Stimulated activated memory B cell treated with anti-CD40 and anti-IgM and Interleukin-4, amounts not matched to agents 10 μg/mL and 1 μg/mL and 100 μg/mL, for 72 hours (primary cell): ENCODE measurements at regions not wholly inside any gene's neighbourhood (a gene's known extent, or its start where the extent isn't known, plus 50 kb on each side); places are given as distances from the start of the nearest gene placed in this dataset.
A peak's percentile ranks its signal among the peaks of the same experiment; 100 is the strongest.

Experiments
- ATAC-seq: fragments of 150-1000 bp; cut with Tn5 transposase; 2 replicates; pipeline ENCODE4 v1.10.0; 2021
- H3K27ac Mint-ChIP-seq: one replicate; pipeline ENCODE4 v1.8.0; 2022; ENCODE audit warnings: mild to moderate bottlenecking, mixed read lengths
- H3K27me3 Mint-ChIP-seq: one replicate; pipeline ENCODE4 v1.8.0; 2022; ENCODE audit warnings: mixed read lengths
- H3K36me3 Mint-ChIP-seq: one replicate; pipeline ENCODE4 v1.8.0; 2022; ENCODE audit warnings: mixed read lengths
- H3K4me1 Mint-ChIP-seq: one replicate; pipeline ENCODE4 v1.8.0; 2022; ENCODE audit warnings: mixed read lengths
- H3K4me3 Mint-ChIP-seq: one replicate; pipeline ENCODE4 v1.8.0; 2022; ENCODE audit warnings: mild to moderate bottlenecking, moderate library complexity, mixed read lengths
- H3K9me3 Mint-ChIP-seq: one replicate; pipeline ENCODE4 v1.8.0; 2022; ENCODE audit warnings: mixed read lengths

DNA sequence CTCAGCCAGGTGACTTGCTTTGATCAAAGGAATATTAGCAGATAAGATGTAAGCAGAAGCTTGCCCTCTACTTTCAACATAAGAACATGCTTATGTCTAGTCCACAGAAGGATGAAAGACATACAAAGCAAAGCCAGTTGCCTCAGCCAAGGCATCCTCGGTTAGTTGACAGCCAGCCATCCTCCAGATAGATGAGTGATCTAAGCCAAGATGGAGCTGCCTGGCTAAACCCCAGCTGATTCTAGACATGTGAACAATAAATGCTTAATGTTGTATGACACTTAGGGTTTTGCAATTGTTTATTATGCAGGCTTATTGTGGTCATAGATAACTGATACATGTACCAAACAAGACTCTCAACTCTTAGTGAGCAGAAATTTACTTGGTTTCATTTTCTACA, 157.6 kb upstream of the TMTC2 start:
- Mint-ChIP-seq H3K4me3 (no peak overlapping the region), H3K27ac (no peak overlapping the region), H3K4me1 (no peaks in the 10 kb centered on the region), H3K36me3 (no peaks in the 10 kb centered on the region), H3K27me3 (no peaks in the 10 kb centered on the region), H3K9me3 (no peaks in the 10 kb centered on the region)
- no peak for ATAC-seq

DNA sequence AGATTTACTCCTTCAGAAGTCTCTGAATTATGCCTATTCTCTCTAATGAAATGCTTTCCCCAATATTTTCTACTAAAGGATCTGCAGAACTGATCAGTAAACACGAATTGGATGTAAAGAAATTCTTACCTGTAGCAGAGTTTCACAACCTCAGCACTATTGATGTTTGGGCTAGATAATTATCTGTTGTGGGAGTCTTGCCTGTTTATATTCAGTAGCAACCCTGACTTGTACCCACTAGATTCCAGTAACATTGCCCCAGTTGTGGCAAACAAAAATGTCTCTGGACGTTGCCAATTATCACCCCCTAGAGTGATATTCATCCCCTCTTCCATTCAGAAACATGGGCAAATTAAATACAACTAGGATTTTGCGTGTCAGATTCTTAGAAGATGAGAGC, 156.8 kb upstream of the TMTC2 start:
- Mint-ChIP-seq H3K27me3 (no peaks in the 10 kb centered on the region), H3K27ac (no peak overlapping the region), H3K9me3 (no peaks in the 10 kb centered on the region), H3K4me3 (no peak overlapping the region), H3K36me3 (no peaks in the 10 kb centered on the region), H3K4me1 (no peaks in the 10 kb centered on the region)
- ATAC-seq = no peak

DNA sequence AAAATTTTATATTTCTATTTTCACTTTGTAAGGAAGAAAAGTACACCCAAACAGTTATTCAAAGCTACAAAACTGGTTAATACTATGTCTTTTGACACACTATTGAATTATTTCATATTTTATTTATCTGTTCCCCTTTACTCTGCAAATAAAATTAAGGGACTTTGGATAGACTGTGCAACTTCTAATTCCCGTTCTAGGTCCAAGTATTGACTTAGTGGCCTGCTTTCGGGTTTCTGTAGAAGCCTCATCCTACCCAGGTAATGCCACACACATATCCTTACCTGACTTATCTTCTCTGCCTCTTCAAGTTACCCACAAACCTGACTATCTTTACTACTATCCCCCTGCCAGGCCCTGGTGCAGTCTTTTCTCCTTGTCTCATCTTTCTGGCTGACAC, 156.3 kb upstream of the TMTC2 start:
- Mint-ChIP-seq H3K4me1 (no peaks in the 10 kb centered on the region), H3K9me3 (no peaks in the 10 kb centered on the region), H3K27me3 (no peaks in the 10 kb centered on the region), H3K27ac (no peak overlapping the region), H3K36me3 (no peaks in the 10 kb centered on the region), H3K4me3 (no peak overlapping the region)
- ATAC-seq = no peak

DNA sequence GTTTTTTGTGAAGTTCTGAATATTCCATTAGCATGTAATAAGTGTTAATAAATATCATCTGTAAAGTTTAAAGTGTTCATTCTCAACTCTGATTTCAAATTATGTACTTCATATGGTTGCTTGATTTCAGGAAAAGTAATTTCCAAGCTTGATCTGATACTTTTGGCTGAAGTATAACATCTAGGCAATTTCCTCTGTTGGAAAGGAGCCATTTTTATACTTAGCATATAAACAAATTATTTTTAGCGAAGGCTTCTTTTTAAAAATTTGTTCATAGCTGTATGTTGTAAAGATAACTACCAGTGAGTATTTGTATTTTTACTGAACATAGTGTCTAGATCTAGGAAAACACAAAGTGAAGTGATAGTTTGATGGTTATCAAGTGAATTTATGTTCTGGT, 153.4 kb upstream of the TMTC2 start:
- Mint-ChIP-seq H3K4me1 (no peaks in the 10 kb centered on the region), H3K9me3 (no peaks in the 10 kb centered on the region), H3K4me3 (no peak overlapping the region), H3K27ac (no peak overlapping the region), H3K27me3 (no peaks in the 10 kb centered on the region), H3K36me3 (no peaks in the 10 kb centered on the region)
- no peak for ATAC-seq

DNA sequence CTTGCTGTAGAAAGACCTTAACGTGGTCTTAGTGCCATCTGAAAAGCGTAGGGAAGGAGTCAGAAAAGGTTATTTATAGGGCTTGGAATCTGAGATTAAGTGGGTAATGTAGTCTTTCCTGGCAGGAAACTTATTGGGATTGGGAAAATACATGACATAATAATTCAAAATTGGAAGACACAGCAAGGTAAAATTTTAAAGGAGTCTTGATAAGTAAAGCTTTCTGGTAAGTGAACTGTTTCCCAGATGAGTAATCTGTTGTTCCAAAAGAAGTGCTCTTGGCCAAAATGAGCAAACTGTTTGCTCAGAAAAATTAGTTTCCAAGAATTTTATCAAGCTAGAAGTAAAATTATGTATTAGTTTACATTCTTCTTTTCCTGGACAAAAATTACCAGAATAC, 149.3 kb upstream of the TMTC2 start:
- no peaks in the 10 kb centered on the region for H3K4me1 Mint-ChIP-seq
- H3K9me3 Mint-ChIP-seq = peaks cover 11% of the 10 kb centered on the region
- no peaks in the 10 kb centered on the region for H3K27me3 Mint-ChIP-seq
- H3K36me3 Mint-ChIP-seq = no peaks in the 10 kb centered on the region
- ATAC-seq = no peak
- H3K27ac Mint-ChIP-seq = no peak overlapping the region
- H3K4me3 Mint-ChIP-seq = no peak overlapping the region

DNA sequence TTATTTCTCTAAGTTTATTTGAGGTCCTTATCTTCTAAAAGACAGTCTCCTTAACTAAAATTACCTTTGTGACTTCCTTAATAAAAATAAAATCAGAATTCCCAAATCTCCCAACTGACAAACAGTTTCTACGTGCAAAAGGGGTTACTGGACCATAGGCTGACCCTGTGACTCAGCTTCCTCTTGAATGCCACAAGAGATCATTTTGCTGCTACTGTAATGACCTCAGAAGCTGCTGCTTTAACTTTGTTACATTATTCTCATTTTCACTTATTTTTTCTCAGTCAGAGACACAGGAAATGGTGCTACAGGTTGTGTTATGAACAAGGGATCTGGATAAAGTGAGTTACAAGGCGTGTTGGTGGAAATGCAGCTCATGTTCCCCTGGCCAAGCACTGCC, 132.2 kb upstream of the TMTC2 start:
- no peaks in the 10 kb centered on the region for H3K27me3 Mint-ChIP-seq
- H3K4me3 Mint-ChIP-seq = no peak overlapping the region
- ATAC-seq = no peak
- H3K36me3 Mint-ChIP-seq = no peaks in the 10 kb centered on the region
- H3K9me3 Mint-ChIP-seq = peaks cover 5% of the 10 kb centered on the region
- H3K27ac Mint-ChIP-seq = no peak overlapping the region
- H3K4me1 Mint-ChIP-seq = no peaks in the 10 kb centered on the region

DNA sequence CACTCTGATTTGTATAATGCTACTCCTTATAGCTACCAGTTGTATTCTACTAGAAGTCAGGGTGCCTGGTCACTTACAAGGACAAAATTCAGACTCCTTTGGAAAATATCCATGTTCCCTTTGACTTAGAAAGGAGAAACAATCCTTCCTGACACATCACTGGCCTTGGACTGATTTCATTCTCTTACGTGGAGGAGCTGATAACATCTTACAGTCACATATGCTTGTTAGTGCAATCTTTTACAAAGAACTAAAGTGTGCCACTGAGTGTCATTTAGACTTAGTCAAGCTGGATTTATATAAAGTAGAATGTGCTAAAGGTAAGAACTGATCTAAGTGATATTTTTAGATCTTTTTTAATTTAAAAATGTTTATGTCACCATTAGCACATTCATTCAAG, 131.0 kb upstream of the TMTC2 start:
- ATAC-seq = no peak
- H3K4me1 Mint-ChIP-seq = no peaks in the 10 kb centered on the region
- no peaks in the 10 kb centered on the region for H3K27me3 Mint-ChIP-seq
- H3K36me3 Mint-ChIP-seq = no peaks in the 10 kb centered on the region
- H3K4me3 Mint-ChIP-seq = no peak overlapping the region
- no peak overlapping the region for H3K27ac Mint-ChIP-seq
- H3K9me3 Mint-ChIP-seq = peaks cover 3% of the 10 kb centered on the region

DNA sequence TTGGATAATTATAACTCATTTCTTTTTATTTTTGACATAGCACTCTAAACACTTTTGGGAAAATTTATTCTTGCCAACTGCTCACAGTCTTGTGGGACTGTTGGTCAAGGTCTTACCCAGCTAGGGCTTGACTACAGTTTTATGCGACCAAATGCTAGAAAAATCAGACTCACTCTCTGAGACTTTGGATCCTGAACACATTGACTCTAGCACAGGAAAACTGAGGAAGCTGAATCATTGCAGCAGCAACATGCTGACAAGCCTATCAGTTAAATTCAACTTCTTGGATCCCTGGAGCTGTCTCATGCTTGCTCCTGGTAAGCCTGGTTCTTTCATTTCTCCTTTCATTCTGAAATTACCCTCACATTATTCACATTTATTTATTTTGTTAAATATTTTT, 120.7 kb upstream of the TMTC2 start:
- peaks cover 3% of the 10 kb centered on the region for H3K9me3 Mint-ChIP-seq
- no peak overlapping the region for H3K4me3 Mint-ChIP-seq
- ATAC-seq = no peak
- no peaks in the 10 kb centered on the region for H3K4me1 Mint-ChIP-seq
- no peaks in the 10 kb centered on the region for H3K36me3 Mint-ChIP-seq
- no peak overlapping the region for H3K27ac Mint-ChIP-seq
- no peaks in the 10 kb centered on the region for H3K27me3 Mint-ChIP-seq

DNA sequence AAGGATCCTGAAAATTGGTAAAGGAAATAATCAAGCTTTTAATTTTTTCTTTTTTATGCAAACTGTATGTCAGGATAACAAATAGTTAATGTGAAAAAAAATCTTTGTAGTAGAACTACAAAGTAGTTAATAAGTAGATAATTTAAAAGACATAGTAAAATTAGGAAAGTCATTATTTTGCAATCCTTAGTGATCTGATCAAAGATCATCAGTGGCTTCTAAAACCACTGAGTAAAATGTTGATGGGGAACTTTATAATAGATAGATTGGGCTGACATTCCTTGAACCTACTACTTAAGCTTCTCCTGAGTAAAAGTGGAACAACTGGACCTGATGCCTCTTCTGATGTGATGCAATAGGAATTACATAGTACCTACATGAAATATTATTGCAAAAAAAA, 119.0 kb upstream of the TMTC2 start:
- H3K27ac Mint-ChIP-seq = no peak overlapping the region

DNA sequence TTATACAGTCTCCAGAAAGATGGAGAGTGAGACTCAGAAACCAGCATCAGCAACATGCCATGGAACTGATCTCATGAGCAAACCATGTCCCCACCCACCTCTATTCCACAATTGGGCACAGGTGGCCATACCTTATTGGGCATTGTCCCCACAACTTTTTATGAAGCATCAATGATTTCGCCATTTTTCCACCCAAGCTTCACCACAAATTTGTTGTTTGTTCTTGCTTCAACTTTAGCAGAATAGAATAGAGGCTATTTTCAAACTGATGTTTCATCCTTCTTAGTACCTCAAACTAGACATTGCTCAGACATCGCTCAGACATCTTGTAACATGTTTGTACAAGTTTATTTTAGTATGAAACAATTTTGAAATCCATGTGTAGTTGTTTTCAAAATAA, 112.5 kb upstream of the TMTC2 start:
- Mint-ChIP-seq H3K27me3 (no peaks in the 10 kb centered on the region), H3K4me1 (no peaks in the 10 kb centered on the region), H3K9me3 (no peaks in the 10 kb centered on the region), H3K4me3 (no peak overlapping the region), H3K36me3 (no peaks in the 10 kb centered on the region), H3K27ac (no peak overlapping the region)
- ATAC-seq = no peak

More for the DNA sequence above, 119.0 kb upstream of the TMTC2 start:
- no peak for ATAC-seq
- Mint-ChIP-seq H3K4me1 (no peaks in the 10 kb centered on the region), H3K4me3 (no peak overlapping the region), H3K27me3 (no peaks in the 10 kb centered on the region), H3K36me3 (no peaks in the 10 kb centered on the region), H3K9me3 (peaks cover 3% of the 10 kb centered on the region)

DNA sequence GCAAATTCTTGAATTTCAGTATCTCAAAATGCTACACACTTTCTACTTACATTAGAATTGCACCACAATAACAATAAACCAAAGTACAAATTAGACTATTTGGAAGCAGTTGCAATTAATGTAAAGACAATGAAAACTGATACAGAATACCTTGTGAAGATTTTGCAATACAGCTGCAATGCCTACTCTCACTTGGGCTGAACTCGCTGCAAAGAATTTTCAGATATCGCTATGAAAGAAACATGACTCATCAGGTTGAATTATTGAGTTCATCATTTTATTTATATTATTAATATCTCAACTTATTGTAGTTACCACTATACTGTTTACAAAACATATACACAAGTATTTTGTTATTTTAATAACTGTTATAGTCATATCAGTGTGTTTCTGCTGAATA, 108.0 kb upstream of the TMTC2 start:
- Mint-ChIP-seq H3K27ac (no peak overlapping the region), H3K36me3 (no peaks in the 10 kb centered on the region), H3K4me3 (no peak overlapping the region), H3K4me1 (no peaks in the 10 kb centered on the region), H3K27me3 (no peaks in the 10 kb centered on the region), H3K9me3 (peaks cover 6% of the 10 kb centered on the region)
- ATAC-seq = no peak

DNA sequence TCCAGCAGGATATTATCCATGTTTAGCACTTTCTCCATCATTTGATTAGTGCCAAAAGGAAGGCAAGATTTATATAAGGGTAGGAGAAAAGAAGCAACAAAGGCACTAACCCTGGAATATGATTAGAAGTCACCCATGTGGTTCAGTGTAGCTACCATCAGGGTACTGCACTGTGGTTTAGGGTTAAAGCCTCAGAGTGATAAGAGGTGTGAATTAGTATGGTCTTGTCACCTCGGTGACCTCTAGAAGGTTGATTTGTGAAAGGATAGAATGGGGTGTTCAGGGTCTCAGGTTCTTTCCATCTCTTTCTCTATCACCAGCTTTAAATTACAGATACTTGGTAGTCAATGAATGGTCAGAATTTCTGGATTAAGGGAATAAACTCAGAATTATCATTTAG, 103.0 kb upstream of the TMTC2 start:
- H3K27ac Mint-ChIP-seq = no peak overlapping the region
- no peak overlapping the region for H3K4me3 Mint-ChIP-seq
- no peaks in the 10 kb centered on the region for H3K36me3 Mint-ChIP-seq
- H3K9me3 Mint-ChIP-seq = peaks cover 17% of the 10 kb centered on the region
- H3K4me1 Mint-ChIP-seq = no peaks in the 10 kb centered on the region
- ATAC-seq = peak; percentile 41
- no peaks in the 10 kb centered on the region for H3K27me3 Mint-ChIP-seq

DNA sequence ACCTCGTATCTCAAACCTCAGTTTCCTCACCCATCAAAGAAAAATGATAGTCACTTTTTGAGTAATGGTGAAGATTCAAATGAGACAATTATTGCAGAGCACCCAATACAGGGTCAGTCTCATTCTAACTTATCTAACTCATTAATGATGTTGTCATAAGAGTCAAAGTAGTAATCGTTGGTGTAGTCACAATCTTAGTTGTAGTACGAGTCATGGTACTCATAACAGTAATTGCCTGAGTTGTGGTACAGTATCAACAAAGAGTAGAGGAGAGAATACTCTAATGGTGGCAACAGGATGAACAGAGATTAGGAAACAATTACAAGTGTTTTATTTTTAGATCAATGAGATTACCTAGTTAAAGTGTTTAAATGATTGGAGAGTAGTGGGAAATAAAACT, 93.6 kb upstream of the TMTC2 start:
- Mint-ChIP-seq H3K27ac (no peak overlapping the region), H3K36me3 (no peaks in the 10 kb centered on the region), H3K27me3 (no peaks in the 10 kb centered on the region), H3K4me1 (no peaks in the 10 kb centered on the region), H3K4me3 (no peak overlapping the region), H3K9me3 (peaks cover 11% of the 10 kb centered on the region)
- no peak for ATAC-seq

DNA sequence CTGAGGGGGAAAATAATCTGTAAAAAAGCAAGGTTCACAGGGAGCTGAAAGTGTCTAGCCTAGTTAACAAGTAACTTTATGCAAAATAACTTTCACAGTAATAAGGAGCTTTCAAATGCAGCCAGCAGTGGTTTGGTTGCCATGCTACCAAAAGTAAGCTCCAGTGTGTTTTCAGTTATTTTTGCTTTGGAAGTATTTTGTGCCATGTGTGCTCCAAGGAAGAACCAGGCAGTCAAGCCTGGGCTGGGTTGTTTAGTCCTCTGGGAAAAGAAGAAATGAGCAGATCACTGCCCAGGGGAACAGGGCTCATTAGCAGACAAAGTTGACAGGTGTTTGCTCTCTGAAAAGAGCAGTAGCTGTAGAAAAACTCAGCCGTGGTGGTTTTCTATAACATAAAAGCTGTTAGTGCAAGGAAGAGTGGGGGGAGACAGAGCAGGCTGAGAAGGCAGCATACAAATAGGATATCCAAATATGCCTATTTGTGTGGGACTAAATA, 92.8 kb upstream of the TMTC2 start:
- peaks cover 11% of the 10 kb centered on the region for H3K9me3 Mint-ChIP-seq
- H3K36me3 Mint-ChIP-seq = no peaks in the 10 kb centered on the region
- no peak for ATAC-seq
- H3K4me3 Mint-ChIP-seq = no peak overlapping the region
- H3K4me1 Mint-ChIP-seq = no peaks in the 10 kb centered on the region
- H3K27ac Mint-ChIP-seq = no peak overlapping the region
- no peaks in the 10 kb centered on the region for H3K27me3 Mint-ChIP-seq

DNA sequence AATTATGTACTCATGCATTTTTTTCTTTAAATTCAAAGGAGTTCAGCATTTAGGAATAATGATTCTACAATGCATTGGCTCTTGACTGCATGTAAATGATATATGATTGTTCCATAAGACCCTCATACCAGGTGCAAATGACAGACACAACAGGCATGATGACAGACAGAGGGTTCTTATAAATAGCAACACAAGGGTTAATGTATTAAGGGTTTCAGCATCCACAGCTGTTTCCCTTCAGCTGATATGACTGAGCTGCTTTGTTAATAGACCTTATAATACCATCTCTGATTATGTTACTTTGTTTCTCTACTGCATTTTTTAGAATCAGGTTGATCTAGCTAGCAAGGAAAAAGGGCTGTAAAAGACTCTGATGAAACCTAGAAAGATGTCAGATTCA, 90.8 kb upstream of the TMTC2 start:
- H3K36me3 Mint-ChIP-seq = no peaks in the 10 kb centered on the region
- H3K9me3 Mint-ChIP-seq = peaks cover 6% of the 10 kb centered on the region
- H3K27me3 Mint-ChIP-seq = no peaks in the 10 kb centered on the region
- no peaks in the 10 kb centered on the region for H3K4me1 Mint-ChIP-seq
- H3K4me3 Mint-ChIP-seq = no peak overlapping the region
- H3K27ac Mint-ChIP-seq = no peak overlapping the region
- ATAC-seq = no peak

DNA sequence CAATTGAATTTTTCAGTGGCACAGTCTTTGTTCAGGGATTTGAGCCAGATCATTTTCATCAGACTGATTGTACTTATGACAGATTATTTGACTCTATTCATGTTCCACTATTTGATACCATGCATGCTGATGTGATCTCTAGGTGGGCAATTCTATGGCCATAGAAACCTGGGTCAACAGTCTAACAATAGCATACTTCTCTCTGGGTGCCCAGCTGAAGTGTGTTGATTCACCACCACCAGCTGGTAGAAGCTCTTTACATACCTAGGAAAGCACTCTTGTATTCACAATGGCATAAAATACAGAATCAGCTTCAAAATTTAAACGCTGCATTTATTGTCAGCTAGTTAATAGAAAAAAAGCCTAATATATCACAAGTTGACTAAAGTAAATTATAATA, 90.2 kb upstream of the TMTC2 start:
- Mint-ChIP-seq H3K4me3 (no peak overlapping the region), H3K36me3 (no peaks in the 10 kb centered on the region)
- no peak for ATAC-seq

DNA sequence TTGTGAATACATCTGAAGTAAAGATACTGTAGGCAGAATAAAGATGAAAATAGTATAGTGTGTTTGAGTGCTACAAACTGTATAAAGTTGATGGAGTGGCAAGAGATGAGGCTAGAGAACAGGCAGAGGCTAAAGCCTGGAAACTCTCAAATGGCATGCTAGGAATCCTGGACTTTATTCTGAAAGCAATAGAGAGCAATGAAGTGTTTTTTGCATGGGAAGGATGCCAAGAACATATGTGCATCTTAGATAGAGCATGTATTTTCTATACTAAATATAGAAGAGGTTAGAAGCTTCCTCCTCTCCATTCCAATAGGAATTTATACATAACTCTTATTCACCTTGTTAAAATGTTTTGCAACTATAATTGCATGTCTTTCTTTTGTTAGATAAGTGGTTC, 86.3 kb upstream of the TMTC2 start:
- Mint-ChIP-seq H3K4me3 (no peak overlapping the region), H3K27ac (no peak overlapping the region), H3K27me3 (no peaks in the 10 kb centered on the region), H3K4me1 (no peaks in the 10 kb centered on the region), H3K9me3 (no peaks in the 10 kb centered on the region), H3K36me3 (no peaks in the 10 kb centered on the region)
- ATAC-seq = no peak

More for the DNA sequence above, 90.2 kb upstream of the TMTC2 start:
- Mint-ChIP-seq H3K27ac (no peak overlapping the region), H3K9me3 (peaks cover 6% of the 10 kb centered on the region), H3K27me3 (no peaks in the 10 kb centered on the region), H3K4me1 (no peaks in the 10 kb centered on the region)
